Neural cell (in vitro differentiated cells): ENCODE measurements at regions not wholly inside any gene's neighbourhood (a gene's known extent, or its start where the extent isn't known, plus 50 kb on each side); places are given as distances from the start of the nearest gene placed in this dataset.

Experiments
- CTCF ChIP-seq: fragments of 450-650 bp; IDR thresholded peaks from 2 replicates; pipeline ENCODE4 v1.5.1; 2014; ENCODE audit warnings: antibody characterized with exemption, mild to moderate bottlenecking, moderate library complexity; ENCODE audit not compliant: poor library complexity, severe bottlenecking
- EP300 ChIP-seq: fragments of 450-650 bp; conservative IDR thresholded peaks from 2 replicates; pipeline ENCODE4 v1.6.1; 2014; ENCODE audit warnings: antibody characterized with exemption, mild to moderate bottlenecking, moderate library complexity; ENCODE audit not compliant: poor library complexity, severe bottlenecking
- EZH2 ChIP-seq: fragments of 200-600, 300-800 bp; shearing (Covaris generic), sonication (generic); IDR thresholded peaks from 2 replicates; pipeline ENCODE4 v1.6.1; 2014; ENCODE audit warnings: antibody characterized with exemption, low read length, borderline replicate concordance, mild to moderate bottlenecking; ENCODE audit not compliant: insufficient read depth, poor library complexity, severe bottlenecking
- MXI1 ChIP-seq: fragments of 450-650 bp; conservative IDR thresholded peaks from 2 replicates; pipeline ENCODE4 v1.6.1; 2014; ENCODE audit warnings: antibody characterized with exemption, mild to moderate bottlenecking; ENCODE audit not compliant: poor library complexity, severe bottlenecking
- POLR2AphosphoS5 ChIP-seq: IDR thresholded peaks from 2 replicates; pipeline ENCODE4 v1.6.1; 2012
- RAD21 ChIP-seq: fragments of 450-650 bp; conservative IDR thresholded peaks from 2 replicates; pipeline ENCODE4 v1.6.1; 2014; ENCODE audit warnings: antibody characterized with exemption, mild to moderate bottlenecking, moderate library complexity
- REST ChIP-seq: IDR thresholded peaks from 2 replicates; pipeline ENCODE4 v1.6.1; 2012; ENCODE audit warnings: borderline replicate concordance
- SMC3 ChIP-seq: fragments of 450-650 bp; conservative IDR thresholded peaks from 2 replicates; pipeline ENCODE4 v1.6.1; 2014; ENCODE audit warnings: antibody characterized with exemption, mild to moderate bottlenecking, moderate library complexity; ENCODE audit not compliant: poor library complexity
- TAF1 ChIP-seq: IDR thresholded peaks from 2 replicates; pipeline ENCODE4 v1.6.1; 2012; ENCODE audit warnings: low read depth

- TF ChIP-seq RAD21 (no peak), CTCF (no peak), EZH2 (no peak), TAF1 (no peak), SMC3 (no peak), POLR2AphosphoS5 (no peak), REST (no peak), EP300 (no peak), MXI1 (no peak)
Measured at GRCh38 chr2:204176306-204176705, 239.7 kb downstream of the ICOS start.
